Subcutaneous abdominal adipose tissue (tissue), 5 donors: ENCODE measurements at regions not wholly inside any gene's neighbourhood (a gene's known extent, or its start where the extent isn't known, plus 50 kb on each side); places are given as distances from the start of the nearest gene placed in this dataset.

Source experiments
- H3K27ac ChIP-seq: one replicate; pipeline ENCODE4 v1.7.0; 2013; ENCODE audit warnings: low read depth, mild to moderate bottlenecking, inconsistent platforms, low read length, moderate library complexity
- H3K27me3 ChIP-seq, 5 donors: one replicate each; pipeline ENCODE4 v1.7.0; 2013; ENCODE audit warnings: low read length in 5 of 5, inconsistent platforms in 1 of 5; ENCODE audit not compliant: control insufficient read depth in 5 of 5, insufficient read depth in 4 of 5
- H3K36me3 ChIP-seq, 5 donors: one replicate each; pipeline ENCODE4 v1.7.0; 2013; ENCODE audit warnings: low read length in 5 of 5; ENCODE audit not compliant: control insufficient read depth in 5 of 5, insufficient read depth in 5 of 5
- H3K4me1 ChIP-seq, 5 donors: one replicate each; pipeline ENCODE4 v1.7.0; 2013; ENCODE audit warnings: low read length in 5 of 5, mild to moderate bottlenecking in 3 of 5, moderate library complexity in 1 of 5; ENCODE audit not compliant: control insufficient read depth in 5 of 5, insufficient read depth in 5 of 5
- H3K4me3 ChIP-seq, 5 donors: one replicate each; pipeline ENCODE4 v1.7.0; 2013; ENCODE audit warnings: low read length in 5 of 5, low read depth in 1 of 5
- H3K9ac ChIP-seq, 5 donors: one replicate each; pipeline ENCODE4 v1.7.0; 2013; ENCODE audit warnings: low read length in 5 of 5, mild to moderate bottlenecking in 4 of 5, moderate library complexity in 3 of 5
- H3K9me3 ChIP-seq, 5 donors: one replicate each; pipeline ENCODE4 v1.7.0; 2013; ENCODE audit warnings: low read length in 5 of 5; ENCODE audit not compliant: control insufficient read depth in 5 of 5
- donor health status: healthy.
- donor health status: healthy.
- donor health status: healthy.
- donor health status: healthy.
- donor health status: healthy.

DNA sequence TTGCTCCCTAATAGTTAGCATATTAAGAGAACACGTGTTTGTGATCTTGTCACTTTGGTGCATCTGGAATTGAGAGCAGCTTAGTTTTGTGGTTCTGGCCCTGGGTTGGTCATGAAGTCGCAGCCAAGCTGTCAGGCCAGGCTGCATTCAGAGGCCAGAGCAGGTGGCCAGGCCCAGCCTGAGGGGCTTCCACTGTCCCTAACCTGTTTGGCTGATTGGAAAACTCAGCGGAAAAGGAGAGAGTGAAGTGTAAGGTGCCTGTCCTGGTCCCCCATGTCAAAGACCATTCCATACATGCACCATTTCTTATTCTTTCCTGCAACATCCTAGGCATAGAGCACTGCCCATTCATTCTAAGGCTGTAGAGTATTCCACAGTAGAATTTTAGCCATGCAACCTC lies 111.5 kb upstream of the IGLL5 start:
- no peak overlapping the region for H3K27ac ChIP-seq
- H3K9ac ChIP-seq = no peak overlapping the region
- no peaks in the 10 kb centered on the region for H3K9me3 ChIP-seq
- H3K36me3 ChIP-seq = no peaks in the 10 kb centered on the region
- H3K4me1 ChIP-seq = peaks cover 0 to 12% (median 0%) of the 10 kb centered on the region in 5 donors
- H3K27me3 ChIP-seq = peaks cover 0 to 2% (median 0%) of the 10 kb centered on the region in 5 donors
- H3K4me3 ChIP-seq = no peak overlapping the region

DNA sequence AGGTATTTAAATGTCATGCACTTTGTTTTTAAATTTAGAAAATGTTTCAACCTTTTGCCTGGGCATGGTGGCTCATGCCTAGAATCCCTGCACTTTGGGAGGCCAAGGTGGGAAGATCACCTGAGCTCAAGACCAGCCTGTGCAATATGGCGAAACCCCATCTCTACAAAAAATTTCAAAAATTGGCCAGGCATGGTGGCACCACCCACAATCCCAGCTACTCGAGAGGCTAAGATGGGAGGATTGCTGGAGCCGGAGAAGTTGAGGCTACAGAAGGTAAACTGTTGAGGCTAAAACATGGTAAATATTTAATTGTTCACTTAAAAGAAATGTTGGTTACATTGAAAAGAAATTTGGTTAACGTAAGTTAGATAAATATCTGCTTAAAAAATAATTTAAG lies 108.4 kb upstream of the IGLL5 start:
- no peak overlapping the region for H3K9ac ChIP-seq
- no peak overlapping the region for H3K27ac ChIP-seq
- no peaks in the 10 kb centered on the region for H3K27me3 ChIP-seq
- H3K36me3 ChIP-seq = no peaks in the 10 kb centered on the region
- H3K4me3 ChIP-seq = no peak overlapping the region
- H3K4me1 ChIP-seq = peaks cover 0 to 7% (median 0%) of the 10 kb centered on the region in 5 donors
- H3K9me3 ChIP-seq = no peaks in the 10 kb centered on the region

DNA sequence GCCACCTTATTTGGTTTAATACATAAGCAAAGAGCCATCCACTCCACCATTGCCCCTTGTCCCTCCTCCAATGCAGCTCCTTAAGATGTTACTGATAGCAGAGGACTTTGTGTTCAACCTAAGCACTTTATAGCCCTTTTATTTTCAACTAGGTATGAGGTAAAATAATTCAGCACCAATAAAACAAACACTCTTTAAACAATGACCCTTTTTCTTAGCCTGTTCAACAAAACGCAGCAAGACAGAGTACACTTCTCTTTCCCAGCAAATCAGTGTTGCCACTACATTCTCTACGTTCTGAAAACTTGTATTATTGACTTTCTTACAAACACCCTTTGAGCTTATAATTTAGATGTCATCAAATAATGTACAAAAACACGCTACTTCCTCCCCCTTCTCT lies 104.0 kb upstream of the IGLL5 start:
- H3K4me1 ChIP-seq = no peaks in the 10 kb centered on the region
- H3K4me3 ChIP-seq = no peak overlapping the region
- H3K9ac ChIP-seq = no peak overlapping the region
- no peak overlapping the region for H3K27ac ChIP-seq
- H3K27me3 ChIP-seq = peaks cover 0 to 9% (median 0%) of the 10 kb centered on the region in 5 donors
- H3K9me3 ChIP-seq = no peaks in the 10 kb centered on the region
- no peaks in the 10 kb centered on the region for H3K36me3 ChIP-seq

DNA sequence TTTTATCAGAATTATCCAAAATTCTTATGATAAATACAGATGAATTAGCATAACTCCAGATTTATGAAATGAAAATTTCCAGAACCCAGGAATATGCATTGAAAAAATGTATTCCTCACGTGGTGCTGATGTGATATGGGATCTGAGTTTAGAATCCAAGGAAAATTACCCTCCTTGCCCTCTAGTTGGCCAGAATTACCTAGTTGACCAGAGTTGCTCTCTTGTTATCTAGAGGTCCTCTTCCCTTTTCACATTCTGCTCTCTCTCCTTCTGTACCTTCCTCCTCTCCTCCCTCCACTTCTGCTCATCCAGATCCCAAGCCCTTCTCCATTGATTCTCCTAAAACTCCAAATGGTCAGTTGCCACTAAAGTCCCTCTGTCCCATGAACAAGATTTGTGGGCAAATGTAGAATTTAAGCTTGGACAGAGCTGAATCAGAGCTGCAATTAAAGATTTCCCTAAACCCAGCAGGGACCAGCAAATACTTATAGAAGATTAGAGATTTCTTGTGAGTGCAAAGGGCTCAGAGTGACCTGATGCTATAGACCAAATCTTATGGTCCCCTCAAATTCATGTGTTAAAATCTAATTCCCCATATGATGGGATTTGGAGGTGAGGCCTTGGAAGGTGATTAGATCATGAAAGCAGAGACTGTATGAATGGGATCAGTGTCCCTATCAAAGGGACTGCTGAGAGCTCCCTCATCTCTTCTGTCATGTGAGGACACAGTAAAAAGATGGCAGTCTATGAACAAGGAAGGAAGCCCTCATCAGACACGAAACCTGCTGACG lies 103.2 kb upstream of the IGLL5 start:
- peaks cover 0 to 12% (median 4%) of the 10 kb centered on the region in 5 donors for H3K27me3 ChIP-seq
- H3K4me3 ChIP-seq = no peak overlapping the region
- H3K9me3 ChIP-seq = no peaks in the 10 kb centered on the region
- no peak overlapping the region for H3K27ac ChIP-seq
- H3K9ac ChIP-seq = no peak overlapping the region
- H3K36me3 ChIP-seq = no peaks in the 10 kb centered on the region
- H3K4me1 ChIP-seq = no peaks in the 10 kb centered on the region

DNA sequence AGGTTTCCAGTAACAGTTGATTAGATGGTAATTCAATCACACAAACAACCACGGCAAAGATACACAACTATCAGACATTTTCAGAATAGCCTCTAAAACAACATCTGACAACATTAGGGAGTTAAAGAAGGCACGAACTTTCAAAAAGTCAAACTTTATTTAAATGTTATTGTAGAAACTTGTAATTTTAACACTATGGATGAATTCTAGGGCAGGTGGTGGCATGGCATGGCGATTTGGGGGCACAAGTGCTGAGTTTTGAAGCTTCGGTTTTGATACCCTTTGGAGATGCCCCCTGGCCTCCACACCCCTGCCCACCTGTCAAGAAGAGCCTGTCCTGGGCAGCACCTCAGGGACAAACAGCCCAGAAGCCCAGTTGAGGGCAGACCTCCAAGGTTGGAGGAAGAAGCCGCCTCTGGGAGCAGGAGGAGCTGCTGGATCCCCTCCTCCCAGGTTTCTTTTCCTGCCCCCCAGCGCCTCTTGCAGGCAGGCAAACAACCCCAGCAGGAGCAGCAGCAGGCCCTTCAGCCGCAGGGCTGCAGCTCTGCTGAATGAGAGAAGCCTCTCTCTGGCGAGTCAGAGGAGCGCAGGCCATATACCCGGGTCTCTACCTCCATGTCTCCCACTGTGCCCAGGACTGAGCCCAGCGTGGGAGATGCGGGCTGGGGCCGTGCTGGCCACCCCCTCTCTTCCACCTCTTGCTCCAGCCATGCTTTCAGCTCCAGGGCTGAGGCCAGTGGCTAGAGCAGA lies 102.1 kb upstream of the IGLL5 start:
- no peaks in the 10 kb centered on the region for H3K36me3 ChIP-seq
- no peaks in the 10 kb centered on the region for H3K9me3 ChIP-seq
- no peaks in the 10 kb centered on the region for H3K4me1 ChIP-seq
- no peak overlapping the region for H3K9ac ChIP-seq
- H3K27me3 ChIP-seq = peaks cover 0 to 15% (median 9%) of the 10 kb centered on the region in 5 donors
- no peak overlapping the region for H3K27ac ChIP-seq
- H3K4me3 ChIP-seq = no peak overlapping the region

DNA sequence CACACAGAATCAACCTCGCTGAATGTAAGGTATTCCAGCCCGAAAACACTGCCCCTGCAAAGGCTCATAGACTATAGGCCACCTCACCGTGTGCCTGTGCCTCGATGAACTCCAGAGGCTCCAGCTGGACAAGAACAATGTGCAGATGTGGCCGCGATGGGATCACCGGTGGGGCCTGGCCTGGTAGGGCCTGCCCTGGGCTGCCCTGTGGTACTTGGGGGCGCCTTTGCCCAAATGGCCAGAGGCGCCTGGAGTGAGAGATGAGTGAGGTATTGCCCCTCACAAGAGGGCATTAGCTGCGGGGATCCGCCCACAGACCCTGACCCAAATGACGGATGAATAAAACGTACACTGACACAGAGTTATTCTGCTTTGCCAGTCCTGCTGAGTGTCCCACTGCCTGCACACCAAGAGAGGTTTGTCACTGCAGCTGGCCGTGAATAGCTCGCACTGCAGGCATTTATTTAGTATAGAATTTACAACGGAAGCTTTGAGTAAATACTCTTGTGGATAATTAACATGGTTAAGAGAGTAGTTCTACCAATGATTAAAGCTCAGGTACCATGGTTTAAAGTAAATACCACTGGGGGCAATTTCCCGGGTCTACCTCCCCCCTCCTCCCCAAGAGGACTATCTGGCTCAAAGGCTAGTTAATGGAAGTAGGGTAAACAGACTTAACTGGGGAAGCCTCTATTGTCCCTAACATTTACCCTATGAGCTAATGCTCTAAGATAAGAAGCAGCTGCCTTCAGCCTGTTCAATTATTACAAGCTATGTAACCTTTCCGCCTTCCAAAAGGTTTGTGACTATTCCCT lies 101.1 kb upstream of the IGLL5 start:
- Histone ChIP-seq H3K27me3 (peaks cover 0 to 15% (median 9%) of the 10 kb centered on the region in 5 donors), H3K4me3 (no peak overlapping the region), H3K27ac (no peak overlapping the region), H3K9me3 (no peaks in the 10 kb centered on the region), H3K36me3 (no peaks in the 10 kb centered on the region), H3K9ac (no peak overlapping the region), H3K4me1 (no peaks in the 10 kb centered on the region)

DNA sequence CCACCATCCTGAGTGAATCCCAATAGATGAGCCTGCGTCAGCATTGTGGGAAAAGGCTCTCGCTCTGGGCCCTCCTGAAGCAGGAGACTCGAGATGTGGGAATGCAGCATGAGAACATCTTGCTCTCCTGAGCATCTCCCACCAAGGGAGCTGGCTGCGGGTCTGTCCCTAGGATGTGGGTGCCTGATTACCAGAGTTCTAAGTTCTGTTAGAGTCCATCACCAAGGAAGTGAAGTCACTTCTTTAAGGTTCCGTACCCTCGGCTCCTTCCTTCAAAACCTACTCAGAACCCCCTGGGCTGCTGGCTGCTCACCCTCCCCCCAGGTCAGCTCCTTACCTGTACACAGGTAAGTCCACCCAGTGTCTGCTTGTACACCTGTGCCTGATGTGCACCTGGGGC lies 100.5 kb upstream of the IGLL5 start:
- no peak overlapping the region for H3K4me3 ChIP-seq
- no peaks in the 10 kb centered on the region for H3K36me3 ChIP-seq
- H3K27ac ChIP-seq = no peak overlapping the region
- no peaks in the 10 kb centered on the region for H3K4me1 ChIP-seq
- H3K9me3 ChIP-seq = no peaks in the 10 kb centered on the region
- no peak overlapping the region for H3K9ac ChIP-seq
- H3K27me3 ChIP-seq = peaks cover 0 to 15% (median 9%) of the 10 kb centered on the region in 5 donors

DNA sequence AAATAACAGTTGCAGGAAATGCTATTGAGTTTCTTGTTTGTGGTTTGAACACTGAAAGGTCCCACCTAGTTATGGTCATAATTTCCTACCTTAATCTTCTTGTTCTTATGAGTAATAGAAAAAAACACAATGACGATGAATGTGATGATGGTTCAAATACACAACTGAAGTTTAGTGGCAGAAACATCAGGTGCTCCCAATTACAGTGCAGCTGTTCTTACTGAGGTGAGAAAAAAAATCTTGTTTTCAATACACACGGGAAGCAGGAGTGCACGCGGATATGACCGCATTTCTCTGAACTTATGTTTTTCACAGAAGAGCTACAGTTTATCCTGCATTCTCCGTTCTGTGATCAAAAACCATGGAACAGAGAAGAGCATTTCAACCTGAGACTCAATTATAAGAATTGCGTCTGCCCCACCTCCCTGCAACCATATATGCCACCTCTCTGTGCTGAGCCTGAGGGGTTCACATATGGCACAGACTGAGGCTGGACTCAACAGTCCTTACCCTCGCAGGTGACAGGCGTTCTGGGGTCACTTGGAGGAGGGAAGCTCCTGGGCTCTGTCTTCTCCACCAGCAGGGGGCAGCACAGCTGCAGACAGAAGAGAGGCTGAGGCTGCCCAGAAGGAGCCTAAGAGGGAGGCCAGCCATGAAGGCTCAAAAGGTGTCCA lies 99.7 kb upstream of the IGLL5 start:
- H3K9me3 ChIP-seq = no peaks in the 10 kb centered on the region
- peaks cover 0 to 15% (median 9%) of the 10 kb centered on the region in 5 donors for H3K27me3 ChIP-seq
- H3K27ac ChIP-seq = no peak overlapping the region
- H3K4me1 ChIP-seq = no peaks in the 10 kb centered on the region
- H3K4me3 ChIP-seq = no peak overlapping the region
- H3K36me3 ChIP-seq = no peaks in the 10 kb centered on the region
- H3K9ac ChIP-seq = no peak overlapping the region

DNA sequence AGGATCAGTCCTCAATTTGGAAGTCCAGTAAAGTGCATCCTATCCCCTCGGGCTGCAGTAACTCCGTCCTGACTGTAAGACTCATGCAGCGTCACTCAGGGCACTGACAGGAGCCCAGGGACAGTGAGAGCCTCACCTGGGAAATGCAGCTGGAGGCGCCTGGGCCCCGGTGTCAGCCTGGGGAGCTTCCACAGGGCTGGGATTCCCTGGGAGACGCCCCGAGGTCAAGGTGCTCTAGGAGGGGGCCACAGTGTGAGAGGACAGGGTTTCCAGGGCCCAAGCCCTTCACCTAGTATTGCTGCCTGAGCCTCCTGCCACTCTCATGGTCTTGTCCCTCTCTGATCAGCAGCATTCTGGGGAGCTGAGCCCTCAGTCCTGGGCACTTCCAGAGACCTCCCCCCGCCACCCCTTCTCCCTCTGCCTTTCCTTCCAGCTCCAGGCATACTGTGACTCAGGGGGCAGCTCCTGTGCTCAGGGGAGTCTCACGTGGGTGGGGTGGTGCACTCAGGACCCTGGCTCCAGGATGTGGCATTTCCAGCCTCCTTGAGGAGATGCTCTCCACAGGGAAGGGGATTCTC lies 99.1 kb upstream of the IGLL5 start:
- Histone ChIP-seq H3K9me3 (no peaks in the 10 kb centered on the region), H3K9ac (no peak overlapping the region), H3K27ac (no peak overlapping the region), H3K4me3 (no peak overlapping the region), H3K36me3 (no peaks in the 10 kb centered on the region), H3K27me3 (peaks cover 0 to 15% (median 9%) of the 10 kb centered on the region in 5 donors), H3K4me1 (no peaks in the 10 kb centered on the region)
